ENCODE measurements at regions not wholly inside any gene's neighbourhood (a gene's known extent, or its start where the extent isn't known, plus 50 kb on each side); places are given as distances from the start of the nearest gene placed in this dataset.

- Histone ChIP-seq H3K36me3 (no peaks in the 10 kb centered on the region), H3K27ac (replicated peaks) (no peak overlapping the region), H3K9me3 (replicated peaks) (peaks cover 3% of the 10 kb centered on the region), H3K4me3 (no peak overlapping the region), H3K4me1 (peaks cover 27% of the 10 kb centered on the region), H3K27me3 (ENCODE audit: low read depth) (no peaks in the 10 kb centered on the region)
- DNase-seq: no peak
- intact Hi-C loops (cut with micrococcal nuclease): no loop called here
- no peak for TF ChIP-seq CTCF (IDR thresholded peaks at IDR 0.05; ENCODE audit: borderline replicate concordance)
Measured at GRCh38 chr6:150456466-150456865, 87.7 kb downstream of the IYD start.

- Histone ChIP-seq H3K27ac (replicated peaks) (no peak overlapping the region), H3K4me3 (no peak overlapping the region), H3K4me1 (peaks cover 21% of the 10 kb centered on the region), H3K27me3 (ENCODE audit: low read depth) (no peaks in the 10 kb centered on the region), H3K36me3 (no peaks in the 10 kb centered on the region), H3K9me3 (replicated peaks) (peaks cover 5% of the 10 kb centered on the region)
- DNase-seq: no peak
- intact Hi-C loops (cut with micrococcal nuclease): no loop called here
- no peak for TF ChIP-seq CTCF (IDR thresholded peaks at IDR 0.05; ENCODE audit: borderline replicate concordance)
Measured at GRCh38 chr6:150456902-150457643, 88.3 kb downstream of the IYD start.

DNA sequence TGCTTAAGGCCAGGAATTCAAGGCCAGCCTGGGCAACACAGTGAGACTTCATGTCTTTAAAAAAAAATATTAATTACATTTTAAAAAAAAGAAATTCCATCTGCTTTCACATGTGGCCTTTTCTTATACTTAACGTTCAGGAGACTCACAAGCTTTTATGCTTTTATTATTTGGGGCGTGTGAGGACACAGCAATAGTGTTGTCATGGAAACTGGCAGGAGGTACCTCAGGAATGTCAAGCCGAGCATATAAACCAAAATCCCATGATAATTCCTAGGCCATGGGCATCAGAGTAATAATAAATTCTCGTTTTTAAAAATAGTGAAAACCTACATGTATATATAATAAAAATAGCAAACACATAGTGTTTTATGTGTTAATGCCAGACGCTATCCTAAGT is 89.8 kb downstream of the IYD start:
- Histone ChIP-seq H3K4me1 (peaks cover 12% of the 10 kb centered on the region), H3K4me3 (no peak overlapping the region), H3K9me3 (replicated peaks) (peaks cover 5% of the 10 kb centered on the region), H3K27ac (replicated peaks) (no peak overlapping the region), H3K27me3 (ENCODE audit: low read depth) (no peaks in the 10 kb centered on the region), H3K36me3 (no peaks in the 10 kb centered on the region)
- DNase-seq: no peak
- intact Hi-C loops (cut with micrococcal nuclease): no loop called here
- TF ChIP-seq CTCF (IDR thresholded peaks at IDR 0.05; ENCODE audit: borderline replicate concordance): no peak

GRCh38 chr6:150463852-150464251 is 95.0 kb downstream of the IYD start:
- H3K27me3 ChIP-seq (ENCODE audit: low read depth): no peaks in the 10 kb centered on the region
- H3K4me1 ChIP-seq: no peaks in the 10 kb centered on the region
- no peak for TF ChIP-seq CTCF (IDR thresholded peaks at IDR 0.05; ENCODE audit: borderline replicate concordance)
- no peaks in the 10 kb centered on the region for H3K36me3 ChIP-seq
- DNase-seq: no peak
- peaks cover 5% of the 10 kb centered on the region for H3K9me3 ChIP-seq (replicated peaks)
- no peak overlapping the region for H3K4me3 ChIP-seq
- no peak overlapping the region for H3K27ac ChIP-seq (replicated peaks)
- intact Hi-C loops (cut with micrococcal nuclease): no loop called here

GRCh38 chr6:150464966-150465365 is 96.2 kb downstream of the IYD start:
- Histone ChIP-seq H3K4me3 (no peak overlapping the region), H3K36me3 (no peaks in the 10 kb centered on the region), H3K27me3 (ENCODE audit: low read depth) (no peaks in the 10 kb centered on the region), H3K4me1 (no peaks in the 10 kb centered on the region), H3K9me3 (replicated peaks) (peaks cover 5% of the 10 kb centered on the region), H3K27ac (replicated peaks) (no peak overlapping the region)
- intact Hi-C loops (cut with micrococcal nuclease): no loop called here
- DNase-seq: no peak
- TF ChIP-seq CTCF (IDR thresholded peaks at IDR 0.05; ENCODE audit: borderline replicate concordance): no peak
